PC-3 (cell line): ENCODE measurements at regions not wholly inside any gene's neighbourhood (a gene's known extent, or its start where the extent isn't known, plus 50 kb on each side); places are given as distances from the start of the nearest gene placed in this dataset.

Source experiments
- ATAC-seq: fragments of 200-7000 bp; cut with Tn5 transposase; 2 replicates; pipeline ENCODE4 v1.9.1; 2020; ENCODE audit warnings: mild to moderate bottlenecking, moderate library complexity
- BruUV-seq: library from RNA; stranded (reverse); fragments of 400-500 nt; replicated peaks from 2 replicates; lab custom pipeline; 2021; lab: Mats Ljungman, UMichigan
- CTCF ChIA-PET: fragments of 300-600 bp; sonication (Branson Sonifier 250); formaldehyde crosslinking; loops from one replicate; lab custom pipeline; 2022; ENCODE audit warnings: antibody characterized with exemption; lab: Charles Lee
- POLR2A ChIA-PET: fragments of 300-600 bp; sonication (Branson Sonifier 250); formaldehyde crosslinking; loops from one replicate; lab custom pipeline; 2022; ENCODE audit warnings: antibody characterized with exemption; ENCODE audit not compliant: unreplicated experiment; lab: Charles Lee
- DNase-seq: peaks from one replicate; pipeline ENCODE4 v3.0.0-alpha.2; 2015
- H2AFZ ChIP-seq: fragments of 300-600 bp; sonication (generic); 2 replicates; pipeline ENCODE4 v1.6.0; 2016; ENCODE audit warnings: antibody characterized with exemption, low read length
- H3F3A ChIP-seq: fragments of 300-600 bp; sonication (generic); one replicate; pipeline ENCODE4 v1.6.0; 2017; ENCODE audit warnings: antibody characterized with exemption, low read length, control low read depth, mild to moderate bottlenecking; ENCODE audit not compliant: unreplicated experiment
- H3K27ac ChIP-seq: fragments of 300-600 bp; sonication (generic); 2 replicates; pipeline ENCODE4 v1.5.1; 2016; ENCODE audit warnings: mild to moderate bottlenecking, low read length
- H3K27me3 ChIP-seq: fragments of 300-600 bp; sonication (generic); 2 replicates; pipeline ENCODE4 v1.6.1; 2016; ENCODE audit warnings: low read length, mixed read lengths
- H3K36me3 ChIP-seq: fragments of 300-600 bp; sonication (generic); 2 replicates; pipeline ENCODE4 v1.6.1; 2016; ENCODE audit warnings: low read depth, mixed run types, low read length, mixed read lengths
- H3K4me1 ChIP-seq: fragments of 300-600 bp; sonication (generic); 2 replicates; pipeline ENCODE4 v1.5.1; 2016; ENCODE audit warnings: low read length; ENCODE audit not compliant: insufficient read depth
- H3K4me2 ChIP-seq: fragments of 300-600 bp; sonication (generic); 2 replicates; pipeline ENCODE4 v1.6.0; 2016; ENCODE audit warnings: low read length
- H3K4me3 ChIP-seq: fragments of 300-600 bp; sonication (generic); 2 replicates; pipeline ENCODE4 v1.5.1; 2016; ENCODE audit warnings: mild to moderate bottlenecking, low read length, mixed read lengths
- H3K79me2 ChIP-seq: fragments of 300-600 bp; sonication (generic); 2 replicates; pipeline ENCODE4 v1.6.1; 2017; ENCODE audit warnings: low read length, mixed read lengths
- H3K9ac ChIP-seq: fragments of 300-600 bp; sonication (generic); 2 replicates; pipeline ENCODE4 v1.6.0; 2016; ENCODE audit warnings: mild to moderate bottlenecking, low read length
- H3K9me2 ChIP-seq: fragments of 300-600 bp; sonication (generic); replicated peaks from 2 replicates; pipeline ENCODE4 v1.6.1; 2016; ENCODE audit warnings: mixed run types, low read length, mixed read lengths
- H3K9me3 ChIP-seq: fragments of 300-600 bp; sonication (generic); 2 replicates; pipeline ENCODE4 v1.6.1; 2016; ENCODE audit warnings: low read length, mixed read lengths
- H4K20me1 ChIP-seq: fragments of 300-600 bp; sonication (generic); 2 replicates; pipeline ENCODE4 v1.6.1; 2016; ENCODE audit warnings: low read length, mixed read lengths
- CTCF ChIP-seq: fragments of 300-600 bp; sonication (generic); conservative IDR thresholded peaks from 2 replicates; pipeline ENCODE4 v1.5.1; 2017; ENCODE audit warnings: antibody characterized with exemption, low read depth, mild to moderate bottlenecking, low read length
- EZH2 ChIP-seq: fragments of 300-600 bp; sonication (generic); IDR thresholded peaks from one replicate; pipeline ENCODE4 v1.6.1; 2017; ENCODE audit warnings: antibody characterized with exemption, mild to moderate bottlenecking, low read length; ENCODE audit not compliant: unreplicated experiment
- EZH2phosphoT487 ChIP-seq: fragments of 300-600 bp; sonication (generic); IDR thresholded peaks from 2 replicates; pipeline ENCODE4 v1.6.1; 2018; ENCODE audit warnings: mild to moderate bottlenecking, antibody characterized with exemption, low read length, borderline replicate concordance
- intact Hi-C: fragments of 100-400 bp; cut with micrococcal nuclease; formaldehyde crosslinking; loops from 2 replicates; pipeline ENCODE4 v1.9.0; 2023

GRCh38 chr14:97798176-97798575 lies 1001.0 kb downstream of the VRK1 start:
- Histone ChIP-seq H4K20me1 (no peaks in the 10 kb centered on the region), H2AFZ (no peak overlapping the region), H3K9me3 (no peaks in the 10 kb centered on the region), H3K27me3 (peaks cover 14% of the 10 kb centered on the region), H3K4me2 (no peak overlapping the region), H3F3A (no peaks in the 10 kb centered on the region), H3K9ac (no peak overlapping the region), H3K9me2 (no peaks in the 10 kb centered on the region), H3K4me3 (no peak overlapping the region), H3K27ac (no peak overlapping the region), H3K79me2 (no peaks in the 10 kb centered on the region), H3K36me3 (no peaks in the 10 kb centered on the region), H3K4me1 (peaks cover 9% of the 10 kb centered on the region; the same call in 1 of the 2 replicates)
- ATAC-seq (no peak), DNase-seq (no peak)
- intact Hi-C loops = no loop called here
- ChIA-PET POLR2A (no interaction called here), CTCF (no interaction called here)
- no TSS peak for BruUV-seq
- no peak for TF ChIP-seq EZH2
- TF ChIP-seq EZH2phosphoT487 = no peak
- no peak for TF ChIP-seq CTCF

GRCh38 chr14:97802430-97803373 lies 1005.5 kb downstream of the VRK1 start:
- no peaks in the 10 kb centered on the region for H3K9me3 ChIP-seq
- H4K20me1 ChIP-seq = no peaks in the 10 kb centered on the region
- ATAC-seq (peak; percentile 78), DNase-seq (peak; percentile 72)
- H3K27me3 ChIP-seq = peaks cover 11% of the 10 kb centered on the region; the same call in 1 of the 2 replicates
- no peaks in the 10 kb centered on the region for H3K36me3 ChIP-seq
- CTCF ChIA-PET = no interaction called here
- H3K79me2 ChIP-seq = no peaks in the 10 kb centered on the region
- no peaks in the 10 kb centered on the region for H3K9me2 ChIP-seq
- intact Hi-C loops = no loop called here
- no TSS peak for BruUV-seq
- H2AFZ ChIP-seq = no peak overlapping the region
- peaks cover 10% of the 10 kb centered on the region; the same call in 1 of the 2 replicates for H3K4me1 ChIP-seq
- POLR2A ChIA-PET = no interaction called here
- H3K4me2 ChIP-seq = peak overlapping the region; percentile 57
- H3K27ac ChIP-seq = peak overlapping the region; percentile 41
- no peak overlapping the region for H3K4me3 ChIP-seq
- H3K9ac ChIP-seq = no peak overlapping the region
- no peaks in the 10 kb centered on the region for H3F3A ChIP-seq
- TF ChIP-seq CTCF (no peak), EZH2 (no peak), EZH2phosphoT487 (no peak)

GRCh38 chr14:97804056-97804455 lies 1006.9 kb downstream of the VRK1 start:
- Histone ChIP-seq H3K4me3 (no peak overlapping the region), H3K4me2 (no peak overlapping the region), H3K27ac (no peak overlapping the region), H3K79me2 (no peaks in the 10 kb centered on the region), H4K20me1 (no peaks in the 10 kb centered on the region), H3K27me3 (no peaks in the 10 kb centered on the region), H3K9ac (no peak overlapping the region), H3K4me1 (peaks cover 10% of the 10 kb centered on the region; the same call in 1 of the 2 replicates), H3K9me3 (no peaks in the 10 kb centered on the region), H3F3A (no peaks in the 10 kb centered on the region), H2AFZ (no peak overlapping the region), H3K9me2 (no peaks in the 10 kb centered on the region), H3K36me3 (no peaks in the 10 kb centered on the region)
- POLR2A ChIA-PET = no interaction called here
- intact Hi-C loops = no loop called here
- ATAC-seq (no peak), DNase-seq (no peak)
- no peak for TF ChIP-seq EZH2
- no peak for TF ChIP-seq CTCF
- CTCF ChIA-PET = no interaction called here
- no TSS peak for BruUV-seq
